Superior temporal gyrus (tissue), 1 donor: ENCODE measurements at regions not wholly inside any gene's neighbourhood (a gene's known extent, or its start where the extent isn't known, plus 50 kb on each side); places are given as distances from the start of the nearest gene placed in this dataset.

Experiments
- DNase-seq: peaks from one replicate; pipeline ENCODE4 v3.0.0-alpha.2; 2016; ENCODE audit errors: extremely low spot score

- no peak for DNase-seq
Observed at GRCh38 chr10:47104786-47105385, 193.7 kb downstream of the PTPN20 start.

DNA sequence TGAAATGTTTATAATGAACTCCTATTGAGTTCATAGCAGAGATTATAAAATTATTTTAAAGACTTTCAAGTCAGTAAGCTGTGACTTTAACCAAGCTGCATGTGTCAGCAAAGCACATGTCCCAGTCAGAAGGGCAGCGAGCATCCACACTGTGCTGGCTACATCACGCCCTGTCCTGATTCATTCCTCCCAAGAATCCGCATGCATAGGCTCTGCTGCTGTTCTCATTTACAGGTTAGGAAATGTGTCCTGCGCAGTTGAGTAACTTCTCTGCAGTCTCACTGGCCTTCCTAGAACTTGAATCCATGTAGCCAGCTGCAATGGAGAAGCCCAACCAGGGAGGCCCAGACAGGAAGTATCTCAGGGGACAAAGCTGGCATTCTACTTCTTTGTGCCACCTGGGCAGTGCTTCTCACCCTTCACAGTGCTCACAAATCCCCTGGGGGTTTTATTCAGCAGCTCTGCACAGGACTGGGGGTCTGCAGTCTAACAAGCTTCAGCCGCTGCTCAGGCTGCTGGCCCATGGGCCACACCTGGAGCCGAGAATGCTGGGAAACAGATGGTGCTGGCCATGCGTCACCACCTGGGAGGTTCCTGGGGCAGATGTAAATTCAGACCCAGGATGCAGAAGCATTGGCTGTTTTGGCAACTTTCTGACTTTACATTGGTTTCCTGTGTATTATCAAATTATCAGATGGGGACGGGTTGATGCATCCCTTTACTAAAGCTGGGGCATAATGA, 192.8 kb upstream of the GDF10 start:
- no peak for DNase-seq

DNA sequence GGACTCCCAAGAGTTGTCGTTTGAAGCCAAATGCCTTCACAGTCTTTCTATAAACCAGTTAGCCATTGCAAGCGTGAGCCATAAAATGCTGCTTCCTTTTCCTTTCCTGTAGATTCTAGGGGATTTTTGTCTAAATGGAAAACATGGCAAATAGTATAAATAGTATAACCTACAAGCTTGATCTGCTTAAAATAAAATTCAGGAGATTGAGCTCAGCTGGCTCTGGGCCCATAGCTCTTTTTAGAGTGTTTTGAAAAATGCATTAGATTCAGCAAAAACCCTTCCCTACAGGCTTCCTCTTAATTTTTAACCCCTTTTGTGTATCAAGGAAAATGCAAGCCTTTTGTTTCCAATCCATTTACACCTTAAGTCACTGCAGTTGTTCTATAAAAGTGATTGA, 190.1 kb upstream of the GDF10 start:
- DNase-seq, result no peak

DNA sequence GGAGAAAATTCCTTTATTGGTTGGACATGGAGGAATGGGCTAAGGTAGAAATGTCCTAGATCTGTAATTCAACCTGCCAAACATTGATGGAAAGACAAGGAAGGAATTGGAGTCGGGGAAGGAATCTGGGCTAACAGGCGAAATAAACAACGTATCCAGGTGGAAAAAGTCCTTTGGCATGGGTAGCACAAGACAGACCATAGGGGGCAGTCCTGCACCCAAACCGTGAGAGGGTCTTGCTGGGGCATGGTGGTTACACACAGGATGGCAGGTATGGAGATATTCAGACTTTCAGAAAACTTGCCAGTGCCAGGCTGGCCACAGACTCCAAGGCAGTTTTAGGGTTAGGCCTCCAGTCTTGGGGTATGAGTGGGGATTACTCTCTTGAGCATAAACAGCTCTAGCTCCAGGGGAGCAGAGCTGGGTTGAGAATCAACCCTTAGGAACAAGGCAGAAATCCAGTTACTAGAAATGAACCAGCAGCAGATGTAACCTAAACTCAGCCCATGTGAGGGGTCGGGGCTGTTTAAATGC, 188.6 kb upstream of the GDF10 start:
- DNase-seq, result no peak

GRCh38 chr10:47112612-47113011, 187.4 kb upstream of the GDF10 start:
- no peak for DNase-seq

- no peak for DNase-seq
Observed at GRCh38 chr10:47113907-47114500, 186.0 kb upstream of the GDF10 start.

DNA sequence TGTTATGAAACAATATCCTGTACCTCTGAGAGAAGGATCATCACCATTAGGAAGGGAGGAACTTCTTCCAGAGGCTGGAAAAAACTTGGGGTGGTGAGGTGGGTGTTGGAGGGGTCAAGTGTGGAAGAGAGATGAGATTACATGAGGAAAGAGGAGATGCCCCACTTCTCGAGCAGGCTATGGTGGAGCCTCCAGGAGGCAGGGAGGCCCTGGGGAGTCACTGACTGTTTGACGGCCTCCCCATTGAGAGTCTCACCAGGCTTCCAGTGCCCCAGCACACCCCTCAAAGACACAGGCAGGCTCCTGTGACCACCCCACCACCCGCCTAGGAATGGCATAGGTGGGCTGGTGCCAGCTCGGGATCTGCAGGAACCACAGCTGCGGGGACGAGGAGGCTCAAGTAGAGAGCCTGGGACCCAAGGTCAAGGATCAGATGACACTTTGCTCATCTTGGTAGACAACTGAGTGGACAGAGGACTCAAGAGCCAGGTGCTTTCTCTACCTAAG, 185.3 kb upstream of the GDF10 start:
- DNase-seq, result no peak

DNA sequence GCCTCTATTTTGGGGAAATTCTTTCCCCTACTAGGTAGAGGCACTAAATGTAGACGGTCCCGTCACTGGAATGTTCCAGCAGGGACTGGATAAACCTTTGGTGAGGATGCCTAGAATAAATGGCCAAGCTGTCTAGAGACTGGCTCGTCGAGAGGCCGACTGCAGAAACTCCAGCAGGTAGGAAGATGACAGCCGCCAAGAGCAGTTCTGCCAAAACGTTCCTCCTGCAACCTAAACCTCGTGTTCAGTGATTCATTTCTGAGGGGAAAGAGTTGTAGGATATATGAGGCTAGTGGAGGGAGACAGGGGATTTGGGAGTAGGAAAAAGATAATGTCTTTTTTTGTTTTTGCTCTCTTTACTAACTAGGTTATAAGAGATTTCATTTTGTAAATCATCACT, 184.7 kb upstream of the GDF10 start:
- DNase-seq, result no peak

DNA sequence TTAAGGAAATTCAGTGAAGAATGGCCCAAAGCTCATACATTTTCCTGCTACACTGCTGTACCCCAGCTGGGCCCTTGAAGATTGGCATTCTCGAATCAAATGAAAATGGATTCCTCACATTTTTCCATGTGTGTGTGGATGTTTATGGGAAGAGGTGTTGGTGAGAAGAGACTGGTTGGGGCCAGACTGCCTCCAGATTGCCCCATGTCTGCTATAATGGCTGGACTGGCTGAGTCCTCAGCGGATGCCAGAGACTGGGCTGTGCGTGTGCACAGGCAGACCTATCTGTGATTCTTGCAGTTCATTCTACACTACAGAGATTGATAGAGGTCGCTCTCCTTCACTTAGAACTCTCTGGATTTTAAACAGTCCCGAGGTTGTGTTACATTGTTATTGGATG, 183.6 kb upstream of the GDF10 start:
- no peak for DNase-seq

DNA sequence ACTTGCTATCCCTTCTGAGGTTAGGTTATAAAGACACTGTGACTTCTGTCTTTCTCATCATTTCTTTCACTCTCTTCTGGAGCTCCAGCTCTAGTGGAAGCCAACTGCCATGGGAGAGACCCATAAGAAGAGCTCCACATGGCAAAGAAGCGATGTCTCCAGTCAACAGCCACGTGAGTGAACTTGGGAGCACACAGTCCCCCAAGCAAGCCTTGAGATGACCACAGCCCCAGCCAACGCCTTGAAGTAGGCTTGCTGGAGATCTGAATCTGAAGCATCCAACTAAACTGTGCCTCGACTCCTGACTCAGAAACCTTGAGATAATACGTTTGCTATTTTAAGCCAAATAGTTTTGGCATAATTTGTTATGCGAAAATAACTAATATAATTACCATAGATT, 181.7 kb upstream of the GDF10 start:
- no peak for DNase-seq

DNA sequence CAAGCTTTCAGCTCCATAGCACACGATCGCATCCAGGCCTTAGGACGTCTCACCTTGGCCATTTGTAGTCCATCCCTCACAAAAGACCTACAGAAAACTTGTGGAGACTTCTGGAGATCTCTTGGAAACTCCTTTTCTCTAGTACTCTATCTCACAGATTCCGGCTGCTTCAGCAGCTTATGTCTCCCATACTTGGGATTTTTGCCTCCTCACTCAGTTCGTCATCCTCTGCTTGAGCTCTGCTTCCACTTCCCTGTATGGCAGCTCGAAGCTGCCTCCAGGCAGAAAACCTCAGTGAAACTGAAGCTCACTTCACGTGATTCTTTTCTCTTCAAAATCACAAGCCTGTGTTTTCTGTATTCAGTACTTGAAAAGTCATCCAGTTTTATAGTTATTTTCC, 178.7 kb upstream of the GDF10 start:
- DNase-seq, result no peak

- no peak for DNase-seq
Observed at GRCh38 chr10:47123716-47124288, 176.2 kb upstream of the GDF10 start.

- no peak for DNase-seq
Observed at GRCh38 chr10:47127188-47127785, 172.7 kb upstream of the GDF10 start.

GRCh38 chr10:47130491-47130890, 169.5 kb upstream of the GDF10 start:
- DNase-seq, result no peak

DNA sequence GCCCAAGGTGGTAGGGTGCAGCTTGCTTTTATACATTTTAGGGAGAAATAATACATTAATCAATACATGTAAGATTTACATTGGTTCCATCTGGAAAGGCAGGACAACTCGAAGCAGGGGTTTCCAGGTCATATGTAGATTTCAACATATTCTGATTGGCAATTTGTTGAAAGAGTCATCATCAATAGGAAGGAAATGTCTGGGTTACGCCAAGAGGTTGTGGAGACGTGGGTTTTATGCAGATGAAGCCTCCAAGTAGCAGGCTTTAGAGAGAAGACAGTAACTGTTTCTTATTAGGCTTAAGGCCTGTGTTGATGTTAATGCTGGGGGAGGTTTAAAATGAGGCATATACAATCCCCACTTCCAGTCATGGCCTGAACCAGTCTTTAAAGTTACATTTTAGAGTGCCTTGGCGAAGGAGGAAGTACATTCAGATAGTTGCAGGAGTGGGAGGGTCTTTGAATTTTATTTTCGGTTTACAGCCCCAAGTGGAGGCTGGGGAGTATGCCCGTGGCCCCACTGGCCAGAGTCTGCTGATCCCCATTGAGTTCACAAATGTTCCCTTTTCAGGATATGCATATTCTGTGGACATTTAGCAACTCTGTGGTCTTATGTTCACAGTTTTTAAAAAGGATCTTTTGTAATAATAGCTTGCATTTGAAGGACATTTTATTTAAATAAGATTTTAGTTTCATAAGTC, 166.0 kb upstream of the GDF10 start:
- no peak for DNase-seq

DNA sequence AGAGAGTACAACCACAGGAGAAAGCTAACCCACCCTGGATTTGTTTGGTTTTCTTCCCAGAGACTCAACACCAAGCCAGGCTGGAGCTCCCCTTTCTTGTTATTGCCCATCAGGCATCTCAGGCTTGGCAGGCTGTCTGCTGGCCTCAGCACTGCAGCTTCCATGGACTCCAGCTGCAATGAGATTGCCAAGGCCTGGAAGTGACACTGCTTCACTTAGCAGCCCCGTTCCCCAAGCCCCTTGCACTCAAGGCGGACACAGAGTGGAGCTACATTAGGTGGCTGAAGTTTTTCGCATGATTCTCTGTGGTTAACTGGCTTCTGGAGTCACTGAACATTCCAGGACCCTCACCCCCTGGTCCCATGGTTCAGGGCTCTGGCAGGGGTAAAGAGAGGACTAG, 163.1 kb upstream of the GDF10 start:
- no peak for DNase-seq

DNA sequence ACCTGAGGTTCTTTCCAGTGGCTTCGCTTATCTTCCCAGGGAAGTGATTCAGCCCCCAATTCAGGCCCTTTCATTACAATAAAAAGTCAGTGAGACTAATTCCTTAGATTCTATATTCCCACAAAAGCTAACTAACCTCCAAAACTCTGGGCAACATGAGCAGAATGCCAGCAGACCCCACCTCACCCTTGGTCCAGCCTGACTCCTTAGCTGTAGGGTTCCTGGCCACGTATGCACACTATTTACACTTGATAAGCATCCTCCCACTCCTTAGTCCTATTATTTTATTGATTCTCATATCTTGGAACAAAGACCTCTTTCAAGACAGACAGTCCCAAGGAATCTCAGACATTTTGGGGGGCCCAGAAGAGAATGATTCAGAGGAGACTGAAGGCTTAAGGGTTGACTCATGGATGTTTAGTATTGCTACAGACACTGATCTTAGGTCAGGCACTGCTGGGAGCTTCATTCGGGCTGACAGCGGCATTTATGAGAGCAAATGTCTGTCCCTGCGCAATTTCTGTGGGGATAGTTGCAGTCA, 162.6 kb upstream of the GDF10 start:
- no peak for DNase-seq

- DNase-seq, result no peak
Observed at GRCh38 chr10:47139121-47139520, 160.9 kb upstream of the GDF10 start.

DNA sequence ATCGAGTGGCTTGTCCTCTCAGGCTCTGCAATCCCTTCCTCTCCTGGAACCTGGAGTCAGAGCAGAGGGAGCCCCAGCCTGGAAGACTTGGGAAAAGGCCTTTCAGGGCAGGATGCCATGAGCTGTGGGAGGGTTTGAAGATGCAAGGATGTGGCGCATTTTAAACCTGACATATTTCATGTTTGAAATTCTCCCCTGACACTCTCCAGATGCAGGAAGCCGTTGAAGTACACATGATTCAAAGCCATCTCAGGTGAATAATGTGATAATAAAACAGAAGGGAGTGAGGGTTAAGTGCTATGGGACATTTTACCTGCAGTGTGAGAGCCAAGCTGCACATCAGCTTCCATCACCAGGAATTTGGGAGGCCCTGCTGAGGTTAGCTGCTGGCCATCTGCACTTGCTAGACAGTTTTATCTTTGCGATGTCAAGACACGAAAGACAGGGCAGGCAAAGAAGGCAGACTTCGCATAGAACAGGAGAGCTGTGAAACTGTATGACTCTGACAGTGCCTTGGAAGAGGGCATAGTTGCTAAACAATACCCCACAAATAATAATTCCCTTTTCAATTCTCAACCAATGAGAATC, 159.1 kb upstream of the GDF10 start:
- no peak for DNase-seq

DNA sequence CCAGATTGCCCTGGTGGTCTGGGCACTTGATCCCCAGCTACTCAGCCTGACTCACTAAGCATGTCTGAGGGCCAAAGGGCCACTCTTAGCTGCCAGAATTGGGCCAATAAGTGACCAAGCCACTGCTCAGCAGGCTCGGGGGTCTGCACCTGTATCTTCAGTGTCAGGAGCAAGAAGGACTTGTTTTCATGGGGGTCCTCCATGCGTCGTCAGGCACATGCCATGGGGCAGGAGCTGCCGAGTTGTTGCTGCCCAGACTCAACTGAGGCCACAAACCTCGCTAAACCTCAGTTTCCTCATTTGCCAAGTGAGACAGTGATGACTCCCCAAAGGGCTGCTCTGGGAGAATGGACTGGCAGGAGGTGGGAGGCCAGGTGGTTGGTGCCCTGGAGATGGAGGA, 158.6 kb upstream of the GDF10 start:
- DNase-seq, result no peak

GRCh38 chr10:47143072-47143471, 156.9 kb upstream of the GDF10 start:
- DNase-seq, result no peak
